ENCODE measurements at regions not wholly inside any gene's neighbourhood (a gene's known extent, or its start where the extent isn't known, plus 50 kb on each side); places are given as distances from the start of the nearest gene placed in this dataset.
A peak's percentile ranks its signal among the peaks of the same experiment; 100 is the strongest.
"Not testable (repeated sequence)": the region's sequence is repeated elsewhere in the genome, so short reads cannot be mapped to it uniquely, and the experiment has no call there.

GRCh38 chr6:132192631-132193030, 208.6 kb downstream of the MOXD1 start:
- no peak overlapping the region for H3K27ac ChIP-seq
- H3K36me3 ChIP-seq, result no peaks in the 10 kb centered on the region
- DNase-seq (ENCODE audit: low spot score in 2 of 2), result no peak
- TF ChIP-seq CTCF (IDR thresholded peaks at IDR 0.05), result no peak
- TF ChIP-seq POLR2A (IDR thresholded peaks at IDR 0.05), result no peak
- TF ChIP-seq POLR2AphosphoS5 (IDR thresholded peaks at IDR 0.05), result no peak
- no peaks in the 10 kb centered on the region for H3K27me3 ChIP-seq
- no peak overlapping the region for H3K4me3 ChIP-seq
- peaks cover 0 to 5% of the 10 kb centered on the region in 2 donors for H3K4me1 ChIP-seq
- H3K9me3 ChIP-seq, result no peaks in the 10 kb centered on the region
- intact Hi-C loops (cut with DNase I; ENCODE audit: low total_unique reads), result no loop called here

- Histone ChIP-seq H3K4me3 (no peak overlapping the region), H3K36me3 (no peaks in the 10 kb centered on the region), H3K4me1 (peaks cover 0 to 5% of the 10 kb centered on the region in 2 donors), H3K27me3 (no peaks in the 10 kb centered on the region), H3K9me3 (no peaks in the 10 kb centered on the region), H3K27ac (peak overlapping the region; percentile 34 to 74)
- no peak for DNase-seq (ENCODE audit: low spot score in 2 of 2)
- intact Hi-C loops (cut with DNase I; ENCODE audit: low total_unique reads), result no loop called here
- TF ChIP-seq CTCF (IDR thresholded peaks at IDR 0.05) (no peak), POLR2A (IDR thresholded peaks at IDR 0.05) (no peak), POLR2AphosphoS5 (IDR thresholded peaks at IDR 0.05) (no peak)
These were observed 210.5 kb downstream of the MOXD1 start for GRCh38 chr6:132190815-132191175.

GRCh38 chr6:132190097-132190814, 211.0 kb downstream of the MOXD1 start:
- Histone ChIP-seq H3K27me3 (no peaks in the 10 kb centered on the region), H3K9me3 (no peaks in the 10 kb centered on the region), H3K36me3 (no peaks in the 10 kb centered on the region), H3K4me1 (peaks cover 0 to 5% of the 10 kb centered on the region in 2 donors), H3K27ac (peak overlapping the region; percentile 34 to 74), H3K4me3 (no peak overlapping the region)
- no peak for DNase-seq (ENCODE audit: low spot score in 2 of 2)
- intact Hi-C loops (cut with DNase I; ENCODE audit: low total_unique reads), result no loop called here
- no peak for TF ChIP-seq POLR2A (IDR thresholded peaks at IDR 0.05)
- no peak for TF ChIP-seq CTCF (IDR thresholded peaks at IDR 0.05)
- no peak for TF ChIP-seq POLR2AphosphoS5 (IDR thresholded peaks at IDR 0.05)

- no peak overlapping the region for H3K27ac ChIP-seq
- no peaks in the 10 kb centered on the region for H3K36me3 ChIP-seq
- H3K4me1 ChIP-seq, result peaks cover 0 to 5% of the 10 kb centered on the region in 2 donors
- TF ChIP-seq CTCF (IDR thresholded peaks at IDR 0.05), result no peak
- TF ChIP-seq POLR2A (IDR thresholded peaks at IDR 0.05), result no peak
- no peak for TF ChIP-seq POLR2AphosphoS5 (IDR thresholded peaks at IDR 0.05)
- no peak overlapping the region for H3K4me3 ChIP-seq
- no peaks in the 10 kb centered on the region for H3K27me3 ChIP-seq
- no peaks in the 10 kb centered on the region for H3K9me3 ChIP-seq
- intact Hi-C loops (cut with DNase I; ENCODE audit: low total_unique reads), result no loop called here
- no peak for DNase-seq (ENCODE audit: low spot score in 2 of 2)
These were observed 212.6 kb downstream of the MOXD1 start for GRCh38 chr6:132188556-132189264.

GRCh38 chr6:132187816-132188215, 213.5 kb downstream of the MOXD1 start:
- Histone ChIP-seq H3K4me3 (no peak overlapping the region), H3K27me3 (no peaks in the 10 kb centered on the region), H3K36me3 (no peaks in the 10 kb centered on the region), H3K9me3 (no peaks in the 10 kb centered on the region), H3K27ac (no peak overlapping the region), H3K4me1 (peaks cover 0 to 5% of the 10 kb centered on the region in 2 donors)
- no peak for DNase-seq (ENCODE audit: low spot score in 2 of 2)
- TF ChIP-seq CTCF (IDR thresholded peaks at IDR 0.05) (no peak), POLR2AphosphoS5 (IDR thresholded peaks at IDR 0.05) (no peak), POLR2A (IDR thresholded peaks at IDR 0.05) (no peak)
- intact Hi-C loops (cut with DNase I; ENCODE audit: low total_unique reads), result no loop called here

GRCh38 chr6:132184966-132185365, 216.3 kb downstream of the MOXD1 start:
- H3K27me3 ChIP-seq; H3K4me1 ChIP-seq; H3K4me3 ChIP-seq; H3K27ac ChIP-seq; H3K36me3 ChIP-seq; DNase-seq (ENCODE audit: low spot score in 2 of 2); H3K9me3 ChIP-seq; intact Hi-C loops (cut with DNase I; ENCODE audit: low total_unique reads): not testable (repeated sequence)
